ENCODE measurements at regions not wholly inside any gene's neighbourhood (a gene's known extent, or its start where the extent isn't known, plus 50 kb on each side); places are given as distances from the start of the nearest gene placed in this dataset.
"Not testable (repeated sequence)": the region's sequence is repeated elsewhere in the genome, so short reads cannot be mapped to it uniquely, and the experiment has no call there.

GRCh38 chr11:119586181-119586580 is 142.8 kb downstream of the NECTIN1 start:
- no peak for DNase-seq (ENCODE audit: low read depth)

- DNase-seq (ENCODE audit: low read depth): no peak
These were observed 143.8 kb downstream of the NECTIN1 start for GRCh38 chr11:119585043-119585781.

- no peak for DNase-seq (ENCODE audit: low read depth)
These were observed 144.6 kb downstream of the NECTIN1 start for GRCh38 chr11:119584193-119585042.

GRCh38 chr11:119583585-119583984 is 145.4 kb downstream of the NECTIN1 start:
- no peak for DNase-seq (ENCODE audit: low read depth)

- DNase-seq (ENCODE audit: low read depth): not testable (repeated sequence)
These were observed 147.6 kb downstream of the NECTIN1 start for GRCh38 chr11:119581396-119581795.

- DNase-seq (ENCODE audit: low read depth): no peak
These were observed 148.2 kb downstream of the NECTIN1 start for GRCh38 chr11:119580751-119581150.

- no peak for DNase-seq (ENCODE audit: low read depth)
These were observed 148.9 kb downstream of the NECTIN1 start for GRCh38 chr11:119580081-119580480.

- DNase-seq (ENCODE audit: low read depth): no peak
These were observed 150.3 kb downstream of the NECTIN1 start for GRCh38 chr11:119578521-119579191.

- no peak for DNase-seq (ENCODE audit: low read depth)
These were observed 150.9 kb upstream of the THY1 start for GRCh38 chr11:119573858-119574257.

GRCh38 chr11:119572481-119573424 is 149.8 kb upstream of the THY1 start:
- no peak for DNase-seq (ENCODE audit: low read depth)

- no peak for DNase-seq (ENCODE audit: low read depth)
These were observed 148.3 kb upstream of the THY1 start for GRCh38 chr11:119571311-119571710.

GRCh38 chr11:119567688-119568582 is 145.0 kb upstream of the THY1 start:
- DNase-seq (ENCODE audit: low read depth): peak; percentile 84

GRCh38 chr11:119566319-119566718 is 143.3 kb upstream of the THY1 start:
- no peak for DNase-seq (ENCODE audit: low read depth)

GRCh38 chr11:119565693-119566092 is 142.7 kb upstream of the THY1 start:
- not testable (repeated sequence) for DNase-seq (ENCODE audit: low read depth)

- no peak for DNase-seq (ENCODE audit: low read depth)
These were observed 138.0 kb upstream of the THY1 start for GRCh38 chr11:119560961-119561360.

- DNase-seq (ENCODE audit: low read depth): no peak
These were observed 137.3 kb upstream of the THY1 start for GRCh38 chr11:119560291-119560690.

GRCh38 chr11:119552106-119552485 is 129.1 kb upstream of the THY1 start:
- no peak for DNase-seq (ENCODE audit: low read depth)

- DNase-seq (ENCODE audit: low read depth): no peak
These were observed 128.6 kb upstream of the THY1 start for GRCh38 chr11:119551420-119552105.

- DNase-seq (ENCODE audit: low read depth): no peak
These were observed 127.2 kb upstream of the THY1 start for GRCh38 chr11:119550053-119550752.

Measured in GM04504 (cell line).